ENCODE measurements at regions not wholly inside any gene's neighbourhood (a gene's known extent, or its start where the extent isn't known, plus 50 kb on each side); places are given as distances from the start of the nearest gene placed in this dataset.

DNA sequence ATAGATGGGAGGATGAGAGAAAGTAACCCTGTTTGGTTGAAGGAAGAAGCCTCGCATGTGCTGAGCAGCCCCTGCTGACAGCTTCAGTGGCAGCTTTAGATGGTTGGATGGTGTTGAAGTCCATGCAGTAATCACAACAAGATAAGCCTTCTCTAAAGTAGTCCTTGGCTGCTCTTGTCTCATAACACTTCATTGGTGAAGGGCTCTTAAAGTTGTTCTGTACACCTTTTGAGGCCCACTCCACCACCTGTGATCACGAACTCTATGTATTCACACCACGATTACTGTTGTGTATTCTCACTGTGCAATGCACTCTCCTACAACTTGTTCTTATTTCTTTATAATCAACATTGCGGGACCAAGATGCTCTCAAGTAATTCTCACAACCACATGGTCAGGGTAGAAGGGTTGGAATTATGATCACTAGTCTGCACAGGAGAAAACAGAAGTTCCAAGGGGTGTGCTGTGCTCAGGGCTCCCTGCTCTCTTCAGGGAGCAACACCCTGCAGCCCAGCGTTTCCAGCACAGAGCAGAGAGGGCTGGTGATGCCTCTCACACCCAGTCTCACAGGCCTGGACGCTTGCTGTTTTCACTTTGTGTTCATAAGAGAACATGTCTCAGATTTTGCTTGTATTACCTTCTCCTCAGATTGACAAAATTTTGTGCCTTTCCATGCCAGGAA lies 294.4 kb downstream of the SMOC2 start:
- peaks cover 0 to 4% (median 3%) of the 10 kb centered on the region in 3 donors for H3K27me3 Mint-ChIP-seq (ENCODE audit: low read depth in 3 of 3)
- peaks cover 4 to 10% (median 7%) of the 10 kb centered on the region in 3 donors for H3K36me3 Mint-ChIP-seq
- peaks cover 5 to 25% (median 18%) of the 10 kb centered on the region in 6 donors for H3K9me3 Mint-ChIP-seq
- H3K4me1 Mint-ChIP-seq = no peaks in the 10 kb centered on the region
- no peak for DNase-seq
- H3K4me3 Mint-ChIP-seq = no peak overlapping the region
- no peak overlapping the region for H3K27ac Mint-ChIP-seq

DNA sequence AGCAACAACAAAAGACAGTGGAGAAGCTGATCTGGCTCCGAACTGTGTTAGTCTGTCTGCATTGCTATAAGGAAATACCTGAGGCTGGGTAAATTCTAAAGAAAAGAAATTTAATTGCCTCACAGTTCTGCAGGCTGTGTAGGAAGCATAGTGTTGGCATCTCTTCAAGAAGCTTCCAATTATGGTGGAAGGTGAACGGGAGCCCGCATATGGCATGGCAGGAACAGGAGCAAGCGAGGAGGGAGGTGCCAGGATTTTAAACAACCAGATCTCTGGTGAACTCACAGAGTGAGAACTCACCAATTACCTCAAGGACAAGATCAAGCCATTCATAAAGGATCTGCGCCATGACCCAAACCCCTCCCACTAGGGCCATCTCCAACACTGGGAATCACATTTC lies 293.5 kb downstream of the SMOC2 start:
- no peak overlapping the region for H3K4me3 Mint-ChIP-seq
- H3K4me1 Mint-ChIP-seq = no peaks in the 10 kb centered on the region
- H3K9me3 Mint-ChIP-seq = peaks cover 5 to 25% (median 18%) of the 10 kb centered on the region in 6 donors
- H3K36me3 Mint-ChIP-seq = peaks cover 4 to 10% (median 7%) of the 10 kb centered on the region in 3 donors
- H3K27me3 Mint-ChIP-seq (ENCODE audit: low read depth in 3 of 3) = peaks cover 2 to 4% (median 3%) of the 10 kb centered on the region in 3 donors
- DNase-seq = no peak
- H3K27ac Mint-ChIP-seq = no peak overlapping the region

DNA sequence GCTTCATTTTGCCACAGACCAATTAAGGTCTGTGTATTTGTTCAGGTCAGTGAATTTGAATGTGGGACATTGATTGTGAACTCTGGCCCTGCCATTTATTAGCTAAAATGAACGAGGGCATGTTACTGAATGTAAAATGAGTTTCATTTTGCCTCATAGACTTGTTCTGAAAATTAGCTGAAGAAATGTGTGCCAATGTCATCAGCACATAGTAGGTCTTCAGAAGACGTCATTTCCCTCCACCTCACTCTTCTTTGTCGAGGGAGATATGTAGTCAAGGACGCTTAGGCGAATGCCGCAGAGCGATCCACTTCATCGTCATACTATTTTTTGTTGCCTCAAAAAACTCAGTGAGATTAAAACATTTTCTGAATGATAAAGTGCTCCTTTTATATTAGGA lies 291.7 kb downstream of the SMOC2 start:
- no peak for DNase-seq
- Mint-ChIP-seq H3K27me3 (ENCODE audit: low read depth in 3 of 3) (peaks cover 0 to 3% (median 2%) of the 10 kb centered on the region in 3 donors), H3K4me3 (no peak overlapping the region), H3K27ac (no peak overlapping the region), H3K36me3 (peaks cover 0 to 4% (median 0%) of the 10 kb centered on the region in 3 donors), H3K9me3 (peaks cover 0 to 14% (median 10%) of the 10 kb centered on the region in 6 donors), H3K4me1 (no peaks in the 10 kb centered on the region)

DNA sequence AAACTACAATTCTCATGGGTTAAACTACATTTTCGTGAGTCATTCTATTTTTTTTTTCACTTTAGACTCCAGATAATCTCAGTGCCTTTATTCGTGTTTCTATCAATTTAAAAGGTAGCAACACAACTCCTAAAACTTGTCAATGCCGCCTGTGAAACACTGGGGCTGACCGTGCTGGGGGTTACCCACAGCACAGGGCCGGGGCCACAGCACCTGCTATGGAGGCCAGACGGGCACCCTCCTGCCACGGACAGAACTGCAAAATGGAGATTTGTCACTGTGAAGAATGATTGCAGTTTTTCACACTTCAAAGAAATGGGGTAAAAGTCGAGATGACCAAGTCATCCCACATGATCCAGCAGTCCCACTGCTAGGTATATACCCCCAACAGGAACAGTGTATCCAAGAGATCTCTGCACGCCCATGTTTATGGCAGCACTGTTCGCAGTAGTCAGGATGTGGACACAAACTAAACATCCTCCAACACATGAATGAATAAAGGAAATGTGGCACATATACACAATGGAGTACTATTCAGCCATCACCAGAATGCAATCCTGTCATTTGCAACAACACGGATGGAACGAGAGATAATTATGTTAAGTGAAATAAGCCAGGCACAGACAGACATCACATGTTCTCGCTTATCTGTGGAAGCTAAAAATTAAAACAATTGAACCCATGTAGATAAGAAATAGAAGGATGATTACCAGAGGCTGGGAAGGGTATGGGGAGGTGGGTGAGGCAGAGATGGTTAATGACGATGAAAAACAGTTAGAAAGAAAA lies 290.1 kb downstream of the SMOC2 start:
- Mint-ChIP-seq H3K9me3 (no peaks in the 10 kb centered on the region), H3K36me3 (peaks cover 0 to 4% (median 0%) of the 10 kb centered on the region in 3 donors), H3K27me3 (ENCODE audit: low read depth in 3 of 3) (peaks cover 0 to 3% (median under 1%) of the 10 kb centered on the region in 3 donors), H3K27ac (no peak overlapping the region), H3K4me1 (no peaks in the 10 kb centered on the region), H3K4me3 (no peak overlapping the region)
- no peak for DNase-seq

DNA sequence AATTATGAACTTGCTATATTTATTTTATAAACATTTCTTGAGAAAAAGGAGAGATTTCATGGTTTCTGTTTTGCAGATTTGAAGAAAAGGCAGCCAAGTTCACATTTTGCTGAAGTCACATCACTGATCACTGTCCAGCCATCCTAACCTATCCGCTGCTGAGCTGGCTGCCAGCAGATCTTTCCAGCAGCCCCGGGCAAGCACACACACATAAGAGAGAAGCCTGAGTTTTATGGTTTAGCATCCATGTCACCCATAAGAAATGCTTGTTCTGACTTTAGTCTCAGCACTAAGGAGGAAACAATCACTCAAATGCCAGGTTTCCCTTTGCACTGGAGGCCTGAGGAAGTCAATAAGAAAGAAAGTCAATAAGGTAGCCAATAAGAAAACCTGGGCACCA lies 287.1 kb downstream of the SMOC2 start:
- H3K36me3 Mint-ChIP-seq = peaks cover 0 to 4% (median 0%) of the 10 kb centered on the region in 3 donors
- DNase-seq = no peak
- H3K9me3 Mint-ChIP-seq = no peaks in the 10 kb centered on the region
- peak overlapping the region in 1 of 6 donors; percentile 40 for H3K27ac Mint-ChIP-seq
- H3K27me3 Mint-ChIP-seq (ENCODE audit: low read depth in 3 of 3) = peaks cover 0 to 3% (median 0%) of the 10 kb centered on the region in 3 donors
- H3K4me3 Mint-ChIP-seq = no peak overlapping the region
- no peaks in the 10 kb centered on the region for H3K4me1 Mint-ChIP-seq

DNA sequence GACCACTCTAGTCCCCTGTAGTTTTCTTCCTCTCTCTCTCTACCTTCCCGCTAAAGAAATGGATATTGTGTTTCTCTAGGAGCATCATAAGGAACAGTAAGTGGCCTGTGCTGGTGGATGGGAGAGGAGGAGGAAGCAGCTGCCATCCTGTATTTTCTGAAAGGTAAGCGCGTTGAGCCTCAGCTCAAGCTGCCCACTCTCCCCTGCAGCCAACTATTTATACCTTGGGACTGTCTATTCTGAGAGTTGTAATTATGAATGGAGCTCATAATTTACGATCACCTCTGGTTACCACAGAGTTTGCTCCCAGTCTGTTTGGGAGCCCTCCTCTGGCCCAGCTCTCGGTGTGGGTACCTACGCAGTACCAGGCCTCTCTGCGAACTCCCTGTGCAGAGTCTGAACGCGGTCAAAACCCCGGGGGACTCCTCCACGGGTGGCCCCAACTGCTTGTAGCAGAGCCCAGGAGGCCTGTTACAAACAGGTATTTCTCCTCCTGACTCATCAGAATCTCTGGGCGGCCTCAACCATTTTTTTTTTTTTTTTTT lies 285.4 kb downstream of the SMOC2 start:
- no peaks in the 10 kb centered on the region for H3K9me3 Mint-ChIP-seq
- H3K4me1 Mint-ChIP-seq = no peaks in the 10 kb centered on the region
- no peak overlapping the region for H3K27ac Mint-ChIP-seq
- DNase-seq = no peak
- peaks cover 0 to 6% (median 0%) of the 10 kb centered on the region in 3 donors for H3K36me3 Mint-ChIP-seq
- H3K4me3 Mint-ChIP-seq = no peak overlapping the region
- peaks cover 0 to 3% (median 3%) of the 10 kb centered on the region in 3 donors for H3K27me3 Mint-ChIP-seq (ENCODE audit: low read depth in 3 of 3)

DNA sequence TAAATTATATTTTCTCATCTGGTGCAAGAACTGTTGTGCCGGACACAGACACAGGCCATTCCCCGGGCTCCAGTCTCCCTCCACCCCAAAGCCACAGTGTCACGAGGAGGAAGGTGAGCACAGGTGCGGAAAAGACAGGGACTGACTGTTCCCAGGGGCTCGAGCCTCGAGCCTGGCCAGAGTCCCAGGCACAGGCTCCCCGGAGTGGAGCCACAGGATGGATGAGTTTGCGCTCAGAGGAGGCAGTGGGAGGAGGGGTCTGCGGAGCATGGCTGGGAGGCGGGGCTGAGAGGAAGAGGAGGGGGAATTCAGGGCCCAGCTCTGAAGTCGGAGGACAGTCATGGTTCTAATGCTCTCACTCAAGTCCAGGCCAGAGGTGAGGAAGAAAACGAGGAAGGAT lies 284.8 kb downstream of the SMOC2 start:
- peaks cover 0 to 3% (median 3%) of the 10 kb centered on the region in 3 donors for H3K27me3 Mint-ChIP-seq (ENCODE audit: low read depth in 3 of 3)
- peaks cover 0 to 3% (median 0%) of the 10 kb centered on the region in 3 donors for H3K36me3 Mint-ChIP-seq
- H3K9me3 Mint-ChIP-seq = no peaks in the 10 kb centered on the region
- DNase-seq = no peak
- no peak overlapping the region for H3K27ac Mint-ChIP-seq
- no peak overlapping the region for H3K4me3 Mint-ChIP-seq
- H3K4me1 Mint-ChIP-seq = no peaks in the 10 kb centered on the region

DNA sequence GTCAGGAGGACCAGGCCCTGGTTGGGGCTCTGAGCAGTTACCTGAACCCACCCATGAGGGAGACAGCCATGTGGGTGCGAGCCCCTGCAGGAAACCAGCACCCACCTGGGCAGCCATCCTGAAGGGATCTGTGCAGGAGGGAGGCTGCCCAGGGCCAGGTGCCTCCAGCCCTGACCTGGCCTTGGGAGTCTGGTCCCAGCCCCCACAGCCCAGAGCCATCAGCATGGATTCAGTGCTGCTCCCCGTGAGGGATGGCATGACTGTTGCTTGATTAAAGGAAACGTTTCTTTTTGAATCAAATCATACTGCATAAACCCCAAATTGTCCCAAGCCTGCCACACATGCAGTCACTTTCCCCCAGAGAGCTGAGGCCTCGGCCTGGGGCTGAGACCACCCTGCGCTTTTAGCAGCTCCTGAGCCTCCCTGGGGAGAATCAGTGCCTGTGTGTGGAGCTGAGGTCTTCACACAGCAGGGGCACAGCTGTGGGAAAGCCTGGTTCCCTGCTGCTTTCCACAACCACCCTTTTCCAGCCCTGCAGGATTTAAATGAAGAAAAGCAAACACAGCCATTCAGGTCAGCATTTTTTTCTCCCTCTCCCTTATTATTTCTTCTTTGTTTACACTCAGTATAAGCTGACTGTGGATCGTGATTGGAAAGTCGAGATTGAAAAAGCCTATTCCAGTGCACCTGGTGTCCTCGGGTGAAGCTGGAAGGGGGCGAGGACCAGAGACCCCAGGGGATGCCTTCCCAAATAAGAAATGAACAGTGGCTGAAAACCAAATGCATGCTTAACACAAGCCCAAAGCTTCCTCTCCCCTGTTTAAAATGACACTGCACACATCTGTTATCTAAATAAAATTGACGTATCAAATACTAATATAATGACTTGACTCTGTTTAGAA lies 283.9 kb downstream of the SMOC2 start:
- no peak for DNase-seq
- Mint-ChIP-seq H3K9me3 (no peaks in the 10 kb centered on the region), H3K4me1 (no peaks in the 10 kb centered on the region), H3K27ac (no peak overlapping the region), H3K4me3 (no peak overlapping the region), H3K27me3 (ENCODE audit: low read depth in 3 of 3) (peaks cover 0 to 3% (median 0%) of the 10 kb centered on the region in 3 donors), H3K36me3 (peaks cover 0 to 3% (median 0%) of the 10 kb centered on the region in 3 donors)

DNA sequence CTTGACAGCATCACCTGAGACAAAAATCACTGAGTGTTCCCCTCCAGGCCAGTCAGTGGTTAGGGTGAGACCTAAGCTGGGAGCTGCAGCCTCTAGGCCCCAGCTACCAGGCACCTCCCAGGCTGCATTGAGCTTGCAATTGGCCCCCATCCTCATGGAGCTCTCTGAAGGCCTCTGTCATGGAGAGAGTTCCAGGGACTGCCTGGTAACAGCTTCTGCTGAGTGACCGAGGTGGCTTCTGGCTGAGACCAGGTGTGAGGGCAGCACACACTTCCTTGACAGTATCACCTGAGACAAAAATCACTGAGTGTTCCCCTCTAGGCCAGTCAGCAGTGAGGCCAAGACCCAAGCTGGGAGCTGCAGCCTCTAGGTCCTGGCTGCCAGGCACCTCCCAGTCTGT lies 283.0 kb downstream of the SMOC2 start:
- Mint-ChIP-seq H3K27ac (no peak overlapping the region), H3K4me1 (no peaks in the 10 kb centered on the region), H3K4me3 (no peak overlapping the region), H3K9me3 (no peaks in the 10 kb centered on the region), H3K36me3 (peaks cover 0 to 3% (median 0%) of the 10 kb centered on the region in 3 donors), H3K27me3 (ENCODE audit: low read depth in 3 of 3) (peaks cover 0 to 3% (median 0%) of the 10 kb centered on the region in 3 donors)
- no peak for DNase-seq

DNA sequence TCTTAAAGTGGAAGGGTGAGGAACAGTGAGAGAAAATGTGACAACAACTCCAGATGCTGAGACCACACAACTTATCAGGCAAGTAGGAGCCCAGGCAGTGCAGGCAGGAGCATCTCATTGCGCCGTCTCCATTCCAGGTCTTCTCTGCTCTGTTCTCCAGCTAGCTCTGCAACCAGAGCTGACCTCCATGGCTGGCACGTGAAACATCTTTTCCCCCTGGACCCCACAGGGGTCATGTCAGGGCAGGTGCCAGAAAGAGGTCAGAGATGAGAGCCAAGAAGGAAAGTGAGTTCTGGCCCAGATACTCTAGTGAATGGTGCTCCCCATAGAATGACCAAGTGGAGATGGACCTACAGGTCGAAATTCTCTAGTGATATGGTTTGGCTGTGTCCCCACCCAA lies 281.4 kb downstream of the SMOC2 start:
- no peak overlapping the region for H3K4me3 Mint-ChIP-seq
- peaks cover 0 to 3% (median 0%) of the 10 kb centered on the region in 3 donors for H3K36me3 Mint-ChIP-seq
- H3K27ac Mint-ChIP-seq = no peak overlapping the region
- DNase-seq = no peak
- H3K4me1 Mint-ChIP-seq = no peaks in the 10 kb centered on the region
- peaks cover 0 to 3% (median 0%) of the 10 kb centered on the region in 3 donors for H3K27me3 Mint-ChIP-seq (ENCODE audit: low read depth in 3 of 3)
- H3K9me3 Mint-ChIP-seq = no peaks in the 10 kb centered on the region

DNA sequence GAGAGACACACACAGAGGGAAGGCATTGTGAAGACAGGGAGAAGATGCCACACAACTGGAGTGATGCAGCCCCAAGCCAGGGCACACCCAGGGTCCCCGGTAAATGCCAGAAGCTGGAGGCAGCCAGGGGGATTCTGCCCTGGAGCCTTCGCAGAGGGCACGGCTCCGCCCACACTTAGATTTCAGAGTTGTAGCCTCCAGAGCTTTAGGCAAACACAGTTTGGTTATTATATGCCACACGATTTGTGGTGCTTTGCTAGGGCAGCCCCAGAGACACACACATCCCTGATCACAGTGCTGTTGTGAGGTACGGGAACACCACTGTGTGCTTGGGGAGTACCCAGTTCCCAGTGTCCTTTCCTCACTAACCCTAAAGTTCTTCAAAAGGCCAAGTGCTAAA lies 280.6 kb downstream of the SMOC2 start:
- H3K4me1 Mint-ChIP-seq = no peaks in the 10 kb centered on the region
- H3K4me3 Mint-ChIP-seq = no peak overlapping the region
- H3K36me3 Mint-ChIP-seq = peaks cover 0 to 3% (median 0%) of the 10 kb centered on the region in 3 donors
- no peak for DNase-seq
- peaks cover 0 to 3% (median 0%) of the 10 kb centered on the region in 3 donors for H3K27me3 Mint-ChIP-seq (ENCODE audit: low read depth in 3 of 3)
- no peak overlapping the region for H3K27ac Mint-ChIP-seq
- no peaks in the 10 kb centered on the region for H3K9me3 Mint-ChIP-seq

DNA sequence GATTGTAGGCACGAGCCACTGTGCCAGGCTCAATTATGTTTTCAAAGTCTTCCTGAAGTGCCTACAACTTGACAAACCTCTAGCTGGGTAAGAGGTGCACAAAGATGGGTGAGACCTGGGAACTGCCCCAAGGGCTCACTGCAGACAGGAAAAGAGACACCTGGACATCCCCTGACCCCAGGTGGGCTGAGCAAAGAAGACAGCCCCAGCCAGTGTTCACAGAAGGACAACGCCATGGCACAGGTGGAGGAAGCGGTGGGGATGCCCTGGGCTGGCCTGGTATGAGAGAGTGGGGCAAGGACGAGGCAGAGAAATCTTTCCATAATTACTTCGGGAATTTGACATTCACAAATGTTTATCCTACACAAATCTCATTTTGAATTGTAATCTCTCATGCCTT lies 278.9 kb downstream of the SMOC2 start:
- H3K27ac Mint-ChIP-seq = no peak overlapping the region
- no peak for DNase-seq
- H3K4me3 Mint-ChIP-seq = no peak overlapping the region
- H3K4me1 Mint-ChIP-seq = no peaks in the 10 kb centered on the region
- peaks cover 0 to 3% (median 0%) of the 10 kb centered on the region in 3 donors for H3K36me3 Mint-ChIP-seq
- no peaks in the 10 kb centered on the region for H3K9me3 Mint-ChIP-seq
- H3K27me3 Mint-ChIP-seq (ENCODE audit: low read depth in 3 of 3) = peaks cover 0 to 5% (median 0%) of the 10 kb centered on the region in 3 donors

DNA sequence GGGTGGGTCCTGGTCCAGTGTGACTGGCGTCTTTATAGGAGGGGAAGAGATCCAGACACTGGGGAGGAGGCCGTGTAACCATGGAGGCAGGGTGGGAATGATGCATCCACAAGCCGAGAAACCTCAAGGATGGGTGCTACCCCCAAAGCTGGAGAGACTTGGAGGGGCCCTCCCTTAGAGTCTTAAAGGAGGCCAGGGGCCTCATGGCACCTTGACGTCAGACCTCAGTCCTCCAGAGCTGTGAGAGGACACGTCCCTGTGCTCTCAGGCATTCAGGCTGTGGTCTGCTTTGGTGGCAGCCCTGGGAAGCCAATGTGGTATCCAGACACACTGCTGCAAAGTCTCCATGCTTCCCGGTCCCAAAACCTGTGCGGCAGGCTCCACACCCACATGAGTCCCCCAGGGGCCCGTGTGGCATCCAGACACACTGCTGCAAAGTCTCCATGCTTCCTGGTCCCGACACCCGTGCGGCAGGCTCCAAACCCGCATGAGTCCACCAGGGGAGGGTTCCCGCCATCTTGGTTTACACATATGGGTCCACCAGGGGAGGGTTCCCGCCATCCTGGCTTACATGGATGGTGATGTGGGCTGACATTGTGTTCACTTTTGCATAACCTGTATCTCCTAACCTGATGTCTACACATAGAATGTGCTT lies 278.0 kb downstream of the SMOC2 start:
- Mint-ChIP-seq H3K4me3 (no peak overlapping the region), H3K4me1 (no peaks in the 10 kb centered on the region), H3K36me3 (peaks cover 0 to 3% (median 0%) of the 10 kb centered on the region in 3 donors), H3K27ac (no peak overlapping the region), H3K27me3 (ENCODE audit: low read depth in 3 of 3) (peaks cover 0 to 5% (median 0%) of the 10 kb centered on the region in 3 donors), H3K9me3 (no peaks in the 10 kb centered on the region)
- DNase-seq = no peak
